Right lobe of liver (tissue), 4 donors: ENCODE measurements at regions not wholly inside any gene's neighbourhood (a gene's known extent, or its start where the extent isn't known, plus 50 kb on each side); places are given as distances from the start of the nearest gene placed in this dataset.

Source experiments
- POLR2A ChIP-seq: fragments of 450-650 bp; IDR thresholded peaks from one replicate; pipeline ENCODE4 v1.6.1; 2017; ENCODE audit warnings: antibody characterized with exemption, mild to moderate bottlenecking
- TF ChIP-seq, protein P1 (sequence below), 4 donors: fragments of 200-600 bp in 3 of 4; fragments of 450-650 bp in 1 of 4; IDR thresholded peaks; one replicate each; pipeline versions ENCODE4 v1.5.1 to v1.8.0; 2016 to 2022; ENCODE audit warnings: antibody characterized with exemption in 4 of 4, mild to moderate bottlenecking in 2 of 4
- donor health status: DM: no; HTN: no; CAD: no.
- donor health status: DM: no; HTN: no; CAD: no.
- donor health status: DM: no; HTN: yes; CAD: no.

DNA sequence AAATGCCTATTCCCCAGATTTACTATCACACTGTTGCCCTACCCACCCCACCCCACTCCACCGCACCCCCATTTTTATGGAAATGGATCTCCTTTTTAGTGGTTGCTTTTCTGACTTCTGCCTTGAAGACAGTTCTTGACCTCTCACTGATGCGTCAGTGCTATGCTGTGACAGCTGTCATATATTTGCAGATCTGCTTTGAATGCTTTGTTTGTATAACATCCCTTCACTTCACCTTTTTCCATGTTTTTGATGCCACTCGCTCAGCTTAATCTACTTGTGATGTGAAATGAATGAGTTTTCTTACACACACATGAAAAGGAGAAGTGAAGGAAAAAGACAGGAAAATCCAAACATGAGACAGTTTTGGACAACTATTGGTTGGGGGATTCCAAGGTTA lies 731.0 kb downstream of the SLITRK6 start:
- TF ChIP-seq, protein P1, sequence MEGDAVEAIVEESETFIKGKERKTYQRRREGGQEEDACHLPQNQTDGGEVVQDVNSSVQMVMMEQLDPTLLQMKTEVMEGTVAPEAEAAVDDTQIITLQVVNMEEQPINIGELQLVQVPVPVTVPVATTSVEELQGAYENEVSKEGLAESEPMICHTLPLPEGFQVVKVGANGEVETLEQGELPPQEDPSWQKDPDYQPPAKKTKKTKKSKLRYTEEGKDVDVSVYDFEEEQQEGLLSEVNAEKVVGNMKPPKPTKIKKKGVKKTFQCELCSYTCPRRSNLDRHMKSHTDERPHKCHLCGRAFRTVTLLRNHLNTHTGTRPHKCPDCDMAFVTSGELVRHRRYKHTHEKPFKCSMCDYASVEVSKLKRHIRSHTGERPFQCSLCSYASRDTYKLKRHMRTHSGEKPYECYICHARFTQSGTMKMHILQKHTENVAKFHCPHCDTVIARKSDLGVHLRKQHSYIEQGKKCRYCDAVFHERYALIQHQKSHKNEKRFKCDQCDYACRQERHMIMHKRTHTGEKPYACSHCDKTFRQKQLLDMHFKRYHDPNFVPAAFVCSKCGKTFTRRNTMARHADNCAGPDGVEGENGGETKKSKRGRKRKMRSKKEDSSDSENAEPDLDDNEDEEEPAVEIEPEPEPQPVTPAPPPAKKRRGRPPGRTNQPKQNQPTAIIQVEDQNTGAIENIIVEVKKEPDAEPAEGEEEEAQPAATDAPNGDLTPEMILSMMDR (IDR thresholded peaks at IDR 0.05), result no peak
- TF ChIP-seq POLR2A, result no peak
